Activated CD4-positive, alpha-beta T cell treated with anti-CD3 and anti-CD28 coated beads, Interleukin-2, amount 10 ng/mL, durations not matched to agents 24 days and 14 days (primary cell): ENCODE measurements at regions not wholly inside any gene's neighbourhood (a gene's known extent, or its start where the extent isn't known, plus 50 kb on each side); places are given as distances from the start of the nearest gene placed in this dataset.
"Not testable (repeated sequence)": the region's sequence is repeated elsewhere in the genome, so short reads cannot be mapped to it uniquely, and the experiment has no call there.

Experiments used
- DNase-seq: peaks from one replicate; pipeline ENCODE4 v3.0.0; 2022
- H3K27ac Mint-ChIP-seq: one replicate; pipeline ENCODE4 v1.8.0; 2022; ENCODE audit warnings: mild to moderate bottlenecking, mixed read lengths
- H3K27me3 Mint-ChIP-seq: one replicate; pipeline ENCODE4 v1.8.0; 2022; ENCODE audit warnings: mixed read lengths
- H3K36me3 Mint-ChIP-seq: one replicate; pipeline ENCODE4 v1.8.0; 2022; ENCODE audit warnings: low read depth, mild to moderate bottlenecking, mixed read lengths
- H3K4me1 Mint-ChIP-seq: one replicate; pipeline ENCODE4 v1.8.0; 2021; ENCODE audit warnings: mixed read lengths
- H3K4me3 Mint-ChIP-seq: one replicate; pipeline ENCODE4 v1.8.0; 2022; ENCODE audit warnings: mild to moderate bottlenecking, moderate library complexity, mixed read lengths
- H3K9me3 Mint-ChIP-seq: one replicate; pipeline ENCODE4 v1.8.0; 2021; ENCODE audit warnings: mixed read lengths
- intact Hi-C: fragments of 100-400 bp; cut with micrococcal nuclease; formaldehyde crosslinking; loops from one replicate; pipeline ENCODE4 v1.15.1; 2023

DNA sequence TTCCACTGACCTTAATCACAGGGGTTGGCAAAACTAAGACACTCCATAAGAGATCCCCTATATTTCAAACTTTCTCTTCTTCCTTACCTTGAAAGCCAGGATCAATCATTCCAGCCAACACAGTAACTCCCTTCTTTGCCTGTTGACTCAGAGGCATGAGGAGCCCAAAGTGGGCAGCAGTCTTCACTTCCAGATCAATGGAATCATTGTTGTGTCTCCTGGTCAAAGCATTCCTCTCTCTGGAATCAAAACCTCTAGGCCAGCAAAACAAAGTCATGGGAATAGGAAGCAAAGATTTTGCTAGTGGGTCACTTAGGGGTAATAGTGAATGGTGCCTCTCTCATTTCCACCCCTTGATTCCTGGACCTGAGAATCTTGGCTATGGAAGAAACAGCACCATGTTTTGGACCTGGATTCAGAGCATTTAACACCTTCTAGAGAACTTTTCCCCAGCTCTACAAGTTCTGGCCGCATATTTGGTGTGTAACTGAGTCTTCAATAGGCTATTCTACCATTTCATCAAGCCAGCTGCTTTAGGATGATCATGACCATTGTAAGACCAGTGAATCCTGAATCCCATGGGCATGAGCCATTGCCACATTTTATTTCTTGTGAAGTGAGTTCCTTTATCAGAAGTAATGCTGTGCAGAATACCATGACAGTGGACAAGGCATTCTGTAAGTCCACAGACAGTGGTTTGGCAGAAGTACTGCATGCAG lies 65.7 kb upstream of the SERPINE2 start:
- H3K36me3 Mint-ChIP-seq = no peaks in the 10 kb centered on the region
- peaks cover 6% of the 10 kb centered on the region for H3K9me3 Mint-ChIP-seq
- H3K4me3 Mint-ChIP-seq = no peak overlapping the region
- no peaks in the 10 kb centered on the region for H3K4me1 Mint-ChIP-seq
- no peak overlapping the region for H3K27ac Mint-ChIP-seq
- no peaks in the 10 kb centered on the region for H3K27me3 Mint-ChIP-seq
- intact Hi-C loops = no loop called here
- no peak for DNase-seq

DNA sequence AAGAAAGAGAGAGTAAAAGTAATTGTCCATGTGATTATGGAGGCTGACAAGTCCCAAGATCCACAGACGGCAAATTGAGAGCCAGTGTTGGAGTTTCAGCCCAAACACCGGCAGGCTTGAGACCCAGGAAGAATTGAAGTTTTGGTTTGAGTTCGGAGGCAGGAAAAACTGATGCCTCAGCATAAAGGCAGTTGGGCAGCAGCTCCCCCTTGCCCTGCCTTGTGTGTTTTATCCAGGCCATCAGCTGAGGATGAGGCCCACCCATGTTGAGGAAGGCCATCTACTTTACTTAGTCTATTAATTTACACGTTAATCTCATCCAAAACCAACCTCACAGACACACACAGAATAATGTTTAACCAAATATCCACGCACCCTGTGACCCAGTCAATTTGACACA lies 64.6 kb upstream of the SERPINE2 start:
- Mint-ChIP-seq H3K36me3 (no peaks in the 10 kb centered on the region), H3K27ac (no peak overlapping the region), H3K4me3 (no peak overlapping the region), H3K27me3 (no peaks in the 10 kb centered on the region), H3K9me3 (peaks cover 6% of the 10 kb centered on the region), H3K4me1 (no peaks in the 10 kb centered on the region)
- intact Hi-C loops = no loop called here
- DNase-seq = no peak

DNA sequence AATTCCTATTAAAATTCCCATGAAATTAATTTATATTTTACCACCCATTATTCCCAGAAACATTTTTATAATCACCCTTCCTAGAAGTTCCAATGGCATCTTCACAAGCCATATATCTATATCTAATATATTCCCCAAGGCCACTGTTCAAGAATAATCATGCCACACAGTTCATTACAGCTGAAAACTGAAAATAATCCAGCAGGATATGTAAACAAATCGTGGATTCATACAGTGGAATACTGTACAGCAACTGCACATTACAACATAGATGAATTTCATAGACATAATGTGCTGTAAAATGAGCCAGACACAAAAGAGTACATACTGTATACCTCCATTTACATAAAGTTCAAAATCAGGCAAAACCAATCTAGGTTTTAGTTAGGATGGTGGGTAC lies 63.9 kb upstream of the SERPINE2 start:
- intact Hi-C loops = no loop called here
- Mint-ChIP-seq H3K4me3 (no peak overlapping the region), H3K4me1 (no peaks in the 10 kb centered on the region), H3K27ac (no peak overlapping the region), H3K27me3 (no peaks in the 10 kb centered on the region), H3K36me3 (no peaks in the 10 kb centered on the region), H3K9me3 (peaks cover 6% of the 10 kb centered on the region)
- no peak for DNase-seq

DNA sequence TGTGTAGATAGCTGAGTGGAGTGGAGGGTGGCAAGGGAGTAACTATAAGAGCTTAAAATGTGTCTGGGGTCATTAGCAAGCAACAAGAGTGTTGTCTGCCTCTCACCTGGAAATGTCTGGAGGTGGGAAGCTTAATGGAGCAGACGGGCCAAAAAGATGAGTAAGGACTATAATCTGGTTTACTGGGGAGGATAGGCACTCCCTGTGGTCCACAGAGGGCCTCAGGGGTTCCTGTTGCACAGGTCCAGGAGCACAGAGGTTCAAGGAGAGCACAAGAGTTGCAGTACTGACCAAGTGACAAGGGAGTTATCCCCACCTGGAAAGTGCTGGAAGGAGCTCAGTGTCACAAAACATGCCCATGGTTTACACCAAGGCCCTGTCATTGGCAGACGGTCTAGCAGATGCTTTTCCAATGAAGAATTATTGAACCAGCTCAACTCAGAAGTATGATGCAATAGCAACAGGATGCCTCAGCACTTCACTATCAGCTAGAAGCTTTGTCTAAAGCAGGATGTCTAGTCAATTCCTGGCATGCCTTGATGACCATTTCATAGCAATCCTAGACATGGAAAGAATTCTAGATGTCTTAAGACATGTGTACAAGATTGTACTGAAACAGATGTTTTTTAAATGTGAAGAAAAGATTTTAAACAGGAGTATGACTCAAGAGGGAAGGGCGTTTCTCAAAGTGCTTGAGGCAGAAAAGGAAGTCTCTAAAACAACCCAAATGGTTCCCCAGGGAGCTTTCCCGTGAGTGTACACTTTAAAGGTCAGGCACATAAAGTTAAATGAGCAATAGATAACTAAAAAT lies 62.9 kb upstream of the SERPINE2 start:
- H3K4me1 Mint-ChIP-seq = no peaks in the 10 kb centered on the region
- no peaks in the 10 kb centered on the region for H3K36me3 Mint-ChIP-seq
- H3K4me3 Mint-ChIP-seq = no peak overlapping the region
- peaks cover 4% of the 10 kb centered on the region for H3K27me3 Mint-ChIP-seq
- intact Hi-C loops = no loop called here
- no peak for DNase-seq
- peaks cover 6% of the 10 kb centered on the region for H3K9me3 Mint-ChIP-seq
- H3K27ac Mint-ChIP-seq = no peak overlapping the region

DNA sequence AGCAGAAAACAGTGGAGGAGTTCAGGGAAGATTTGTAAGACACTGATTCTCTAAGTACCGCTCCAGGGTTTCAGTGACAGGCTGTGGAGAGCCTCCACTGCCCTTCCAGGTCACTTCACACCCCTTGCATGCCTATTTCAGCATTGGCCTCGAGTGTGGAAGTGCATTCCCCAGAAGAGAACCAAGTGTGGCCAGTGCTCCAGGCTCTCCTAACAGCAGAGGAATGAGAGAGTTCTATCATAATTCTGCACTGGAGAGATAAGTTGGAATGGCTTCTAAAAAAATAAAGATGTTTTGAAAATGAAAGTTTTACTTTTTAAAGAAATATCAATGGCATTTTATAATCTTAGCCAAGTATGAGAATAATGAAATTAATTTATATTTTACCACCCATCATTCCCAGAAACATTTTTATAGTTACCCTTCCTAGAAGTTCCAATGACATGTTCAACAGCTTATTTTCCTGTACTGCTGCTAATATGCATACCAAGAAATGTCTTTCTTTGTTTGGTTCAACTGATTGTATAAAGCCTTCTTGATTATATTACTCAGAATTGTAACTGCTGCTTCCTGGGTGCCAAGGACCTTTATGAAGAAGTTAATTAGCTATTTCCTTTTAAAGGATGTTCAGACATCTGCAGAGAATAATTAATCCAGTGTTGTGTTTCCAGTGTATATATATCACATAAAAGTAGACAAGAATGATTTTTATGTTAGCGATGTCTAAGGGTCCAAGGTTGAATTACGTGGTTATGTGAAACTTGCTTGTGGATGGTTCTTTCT lies 61.0 kb upstream of the SERPINE2 start:
- Mint-ChIP-seq H3K4me1 (peaks cover 3% of the 10 kb centered on the region), H3K36me3 (no peaks in the 10 kb centered on the region), H3K27ac (no peak overlapping the region), H3K9me3 (peaks cover 6% of the 10 kb centered on the region), H3K4me3 (no peak overlapping the region), H3K27me3 (peaks cover 10% of the 10 kb centered on the region)
- DNase-seq = no peak
- intact Hi-C loops = no loop called here

DNA sequence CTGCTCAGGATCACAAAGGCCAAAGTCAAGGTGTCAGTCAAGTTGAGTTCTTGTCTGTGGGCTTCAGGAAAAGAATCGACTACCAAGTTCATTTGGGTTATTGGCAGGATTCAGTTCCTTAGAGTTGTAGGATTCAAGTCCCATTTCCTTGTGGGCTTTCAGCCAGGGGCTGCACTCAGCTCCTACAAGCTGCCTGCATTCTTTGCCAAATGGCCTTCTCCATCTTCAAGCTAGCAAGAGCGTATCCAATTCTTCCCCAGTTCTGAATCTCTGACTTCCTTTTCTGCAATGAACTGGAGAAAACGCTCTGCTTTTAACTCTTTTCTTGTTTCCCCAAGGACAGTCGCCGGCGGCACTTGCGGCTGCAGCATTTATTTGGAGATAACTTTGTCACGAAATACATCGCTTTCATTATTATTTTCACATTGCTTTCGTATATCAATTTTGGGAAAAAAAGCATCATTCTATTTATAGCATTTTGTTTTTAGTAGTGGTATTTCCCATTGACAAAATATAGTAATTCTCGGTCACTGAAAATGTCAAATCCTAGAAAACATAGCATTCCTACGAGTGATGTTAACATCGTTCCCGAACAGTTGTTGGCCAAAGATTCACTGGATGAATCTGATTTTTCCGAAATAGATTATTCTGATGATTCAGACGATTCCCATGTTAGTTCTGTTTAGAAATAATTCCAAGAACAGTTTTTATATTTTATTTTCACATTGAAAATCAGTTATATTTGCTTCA lies 59.6 kb upstream of the SERPINE2 start:
- H3K4me1 Mint-ChIP-seq = peaks cover 3% of the 10 kb centered on the region
- no peak for DNase-seq
- no peak overlapping the region for H3K27ac Mint-ChIP-seq

DNA sequence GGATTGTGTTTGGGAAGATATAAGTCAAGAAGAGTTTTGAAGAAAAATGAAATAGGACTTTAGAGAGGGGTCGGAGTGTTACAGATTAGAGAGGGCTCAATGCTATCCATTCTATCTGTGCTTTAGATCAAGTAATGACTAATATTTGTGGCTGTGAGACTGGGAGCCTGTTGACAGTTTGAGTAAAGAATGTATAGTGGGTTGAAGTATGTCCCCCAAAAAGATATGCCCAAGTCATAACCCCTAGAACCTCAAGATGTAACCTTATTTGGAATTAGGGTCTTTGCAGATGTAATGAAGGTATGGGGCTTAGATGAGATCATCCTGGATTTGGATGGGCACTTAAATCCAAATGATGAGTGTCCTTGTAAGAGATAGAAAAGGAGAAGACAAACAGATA lies 55.3 kb upstream of the SERPINE2 start:
- Mint-ChIP-seq H3K27me3 (peaks cover 17% of the 10 kb centered on the region), H3K27ac (no peak overlapping the region), H3K36me3 (no peaks in the 10 kb centered on the region), H3K4me3 (no peak overlapping the region), H3K9me3 (no peaks in the 10 kb centered on the region), H3K4me1 (peaks cover 3% of the 10 kb centered on the region)
- intact Hi-C loops = no loop called here
- no peak for DNase-seq

More for the DNA sequence above, 59.6 kb upstream of the SERPINE2 start:
- intact Hi-C loops = no loop called here
- Mint-ChIP-seq H3K4me3 (no peak overlapping the region), H3K27me3 (peaks cover 17% of the 10 kb centered on the region), H3K9me3 (peaks cover 3% of the 10 kb centered on the region), H3K36me3 (no peaks in the 10 kb centered on the region)

DNA sequence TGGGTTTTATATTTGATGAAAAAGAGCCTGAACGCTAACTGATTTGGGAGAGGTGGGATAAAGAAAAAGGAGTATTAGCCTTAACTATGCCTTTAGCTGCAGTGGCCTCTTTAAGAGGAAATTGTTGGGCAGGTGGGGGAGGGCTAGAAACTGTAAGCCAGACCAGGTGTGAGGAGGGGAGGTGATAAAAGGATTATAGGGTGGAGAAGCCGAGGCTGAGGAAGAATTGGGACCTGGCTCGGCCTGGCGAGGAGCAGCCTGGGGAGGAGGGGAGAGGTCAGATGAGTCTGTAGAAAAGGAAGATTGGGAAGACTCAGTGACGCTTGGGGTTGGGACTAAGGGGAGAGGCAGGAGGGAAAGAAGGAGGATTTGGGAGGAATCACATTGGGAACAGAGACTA lies 52.6 kb upstream of the SERPINE2 start:
- intact Hi-C loops, DNase-seq, H3K27ac Mint-ChIP-seq, H3K9me3 Mint-ChIP-seq, H3K4me1 Mint-ChIP-seq, H3K4me3 Mint-ChIP-seq, H3K36me3 Mint-ChIP-seq: not testable (repeated sequence)
- H3K27me3 Mint-ChIP-seq = peaks cover 13% of the 10 kb centered on the region

DNA sequence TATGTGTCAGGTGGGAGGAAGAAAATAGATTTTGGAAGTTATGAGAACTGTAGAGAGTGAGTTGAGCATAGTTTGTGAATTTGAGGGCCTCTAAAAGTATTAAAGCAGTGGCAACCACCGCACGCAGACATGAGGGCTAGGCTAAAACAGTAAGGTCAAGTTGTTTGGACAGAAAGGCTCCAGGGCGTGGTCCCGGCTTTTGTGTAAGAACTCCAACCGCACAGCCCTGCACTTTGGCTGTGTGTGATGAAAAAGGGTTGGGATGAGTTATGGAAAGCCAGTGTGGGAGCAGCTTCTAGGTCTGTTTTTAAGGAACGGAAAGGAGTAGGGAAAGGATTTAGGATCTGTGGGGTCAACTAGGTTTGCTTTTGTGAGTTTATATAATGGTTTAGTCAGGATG lies 50.5 kb upstream of the SERPINE2 start:
- H3K27ac Mint-ChIP-seq, intact Hi-C loops, H3K4me3 Mint-ChIP-seq, H3K4me1 Mint-ChIP-seq, H3K9me3 Mint-ChIP-seq, H3K27me3 Mint-ChIP-seq, DNase-seq, H3K36me3 Mint-ChIP-seq: not testable (repeated sequence)
